ENCODE measurements at regions not wholly inside any gene's neighbourhood (a gene's known extent, or its start where the extent isn't known, plus 50 kb on each side); places are given as distances from the start of the nearest gene placed in this dataset.

GRCh38 chr6:15796844-15797243, 134.0 kb upstream of the DTNBP1 start:
- peak; percentile 48 for ATAC-seq

GRCh38 chr6:15796130-15796771, 133.4 kb upstream of the DTNBP1 start:
- ATAC-seq = no peak

- no peak for ATAC-seq
Measured at GRCh38 chr6:15793826-15794225, 131.0 kb upstream of the DTNBP1 start.

GRCh38 chr6:15793288-15793687, 130.5 kb upstream of the DTNBP1 start:
- no peak for ATAC-seq

- ATAC-seq = no peak
Measured at GRCh38 chr6:15792842-15793241, 130.0 kb upstream of the DTNBP1 start.

- ATAC-seq = no peak
Measured at GRCh38 chr6:15791448-15792181, 128.8 kb upstream of the DTNBP1 start.

- no peak for ATAC-seq
Measured at GRCh38 chr6:15790116-15790515, 127.3 kb upstream of the DTNBP1 start.

- ATAC-seq = no peak
Measured at GRCh38 chr6:15786846-15787245, 124.0 kb upstream of the DTNBP1 start.

- no peak for ATAC-seq
Measured at GRCh38 chr6:15783484-15783883, 120.7 kb upstream of the DTNBP1 start.

- ATAC-seq = peak; percentile 52
Measured at GRCh38 chr6:15781890-15782289, 119.1 kb upstream of the DTNBP1 start.

- no peak for ATAC-seq
Measured at GRCh38 chr6:15781333-15781732, 118.5 kb upstream of the DTNBP1 start.

GRCh38 chr6:15780437-15780836, 117.6 kb upstream of the DTNBP1 start:
- no peak for ATAC-seq

- ATAC-seq = no peak
Measured at GRCh38 chr6:15779726-15780125, 116.9 kb upstream of the DTNBP1 start.

- ATAC-seq = peak; percentile 45
Measured at GRCh38 chr6:15776458-15776980, 113.7 kb upstream of the DTNBP1 start.

- no peak for ATAC-seq
Measured at GRCh38 chr6:15775741-15776140, 112.9 kb upstream of the DTNBP1 start.

- no peak for ATAC-seq
Measured at GRCh38 chr6:15775076-15775634, 112.3 kb upstream of the DTNBP1 start.

- ATAC-seq = no peak
Measured at GRCh38 chr6:15773806-15774410, 111.1 kb upstream of the DTNBP1 start.

GRCh38 chr6:15770347-15771143, 107.7 kb upstream of the DTNBP1 start:
- peak; percentile 17 for ATAC-seq

- no peak for ATAC-seq
Measured at GRCh38 chr6:15769511-15770018, 106.7 kb upstream of the DTNBP1 start.

GRCh38 chr6:15768999-15769398, 106.2 kb upstream of the DTNBP1 start:
- ATAC-seq = no peak

GRCh38 chr6:15763837-15764236, 101.0 kb upstream of the DTNBP1 start:
- ATAC-seq = peak; percentile 42

- ATAC-seq = no peak
Measured at GRCh38 chr6:15763364-15763763, 100.5 kb upstream of the DTNBP1 start.

Measured in esophagus mucosa (tissue), 1 donor.